Osteoblast (primary cell): ENCODE measurements at regions not wholly inside any gene's neighbourhood (a gene's known extent, or its start where the extent isn't known, plus 50 kb on each side); places are given as distances from the start of the nearest gene placed in this dataset.

Source experiments
- DNase-seq: peaks from one replicate; pipeline ENCODE4 v3.0.0; 2011; ENCODE audit warnings: low spot score, mixed read lengths; ENCODE audit not compliant: insufficient read length; ENCODE audit errors: missing footprints
- H2AFZ ChIP-seq: 2 replicates; pipeline ENCODE4 v1.6.0; 2011; ENCODE audit warnings: mild to moderate bottlenecking, low read length
- H3K27ac ChIP-seq: 2 replicates; pipeline ENCODE4 v1.5.1; 2011; ENCODE audit warnings: mild to moderate bottlenecking, low read depth, low read length, moderate library complexity
- H3K27me3 ChIP-seq: 2 replicates; pipeline ENCODE4 v1.6.0; 2012; ENCODE audit warnings: mild to moderate bottlenecking, control low read depth, inconsistent platforms, low read length, moderate library complexity; ENCODE audit not compliant: insufficient read depth
- H3K36me3 ChIP-seq: 2 replicates; pipeline ENCODE4 v1.5.1; 2011; ENCODE audit warnings: mild to moderate bottlenecking, low read length, control low read depth, moderate library complexity; ENCODE audit not compliant: insufficient read depth
- H3K4me1 ChIP-seq: 2 replicates; pipeline ENCODE4 v1.5.1; 2011; ENCODE audit warnings: mild to moderate bottlenecking, low read length, control low read depth, moderate library complexity; ENCODE audit not compliant: insufficient read depth
- H3K4me2 ChIP-seq: 2 replicates; pipeline ENCODE4 v1.6.0; 2011; ENCODE audit warnings: mild to moderate bottlenecking, low read length; ENCODE audit not compliant: insufficient read depth
- H3K4me3 ChIP-seq: fragments of 200-600 bp; sonication (generic); 3 replicates; pipeline ENCODE4 v1.5.1; 2012; ENCODE audit warnings: mild to moderate bottlenecking, low read length, inconsistent platforms; ENCODE audit not compliant: insufficient read depth
- H3K79me2 ChIP-seq: 2 replicates; pipeline ENCODE4 v1.6.0; 2012; ENCODE audit warnings: mild to moderate bottlenecking, low read length, control low read depth, inconsistent platforms; ENCODE audit not compliant: insufficient read depth
- H3K9me3 ChIP-seq: 2 replicates; pipeline ENCODE4 v1.5.1; 2011; ENCODE audit warnings: low read depth, low read length, control low read depth
- H4K20me1 ChIP-seq: 2 replicates; pipeline ENCODE4 v1.6.0; 2012; ENCODE audit warnings: mild to moderate bottlenecking, low read length, control low read depth; ENCODE audit not compliant: insufficient read depth
- TF ChIP-seq, protein P1 (sequence below): IDR thresholded peaks from 2 replicates; pipeline ENCODE4 v1.5.1; 2011; ENCODE audit warnings: mild to moderate bottlenecking, low read depth, low read length, moderate library complexity; ENCODE audit errors: extremely low read depth

DNA sequence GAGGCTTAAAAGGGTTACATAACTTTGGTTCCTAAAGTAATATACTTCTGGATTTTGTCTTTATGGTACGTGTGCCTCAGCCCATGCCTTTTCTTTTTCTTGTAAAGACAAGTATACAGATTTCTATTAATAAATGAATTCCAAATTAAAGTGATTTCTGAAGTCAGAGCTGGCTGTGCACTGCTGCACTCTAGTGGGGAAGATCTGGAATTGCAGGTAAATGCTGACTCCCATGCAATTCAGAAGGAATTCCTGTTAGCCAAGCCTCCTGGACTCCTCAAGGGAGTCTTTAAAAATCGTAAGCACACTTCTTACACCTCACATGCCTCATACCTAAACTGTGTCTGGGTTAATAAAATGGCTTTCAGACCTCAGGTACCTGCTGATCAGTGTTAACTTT is 118.4 kb upstream of the SLC7A1 start:
- no peaks in the 10 kb centered on the region for H3K79me2 ChIP-seq
- H2AFZ ChIP-seq = no peak overlapping the region
- H3K27ac ChIP-seq = no peak overlapping the region
- no peaks in the 10 kb centered on the region for H3K36me3 ChIP-seq
- DNase-seq = no peak
- TF ChIP-seq, protein P1, sequence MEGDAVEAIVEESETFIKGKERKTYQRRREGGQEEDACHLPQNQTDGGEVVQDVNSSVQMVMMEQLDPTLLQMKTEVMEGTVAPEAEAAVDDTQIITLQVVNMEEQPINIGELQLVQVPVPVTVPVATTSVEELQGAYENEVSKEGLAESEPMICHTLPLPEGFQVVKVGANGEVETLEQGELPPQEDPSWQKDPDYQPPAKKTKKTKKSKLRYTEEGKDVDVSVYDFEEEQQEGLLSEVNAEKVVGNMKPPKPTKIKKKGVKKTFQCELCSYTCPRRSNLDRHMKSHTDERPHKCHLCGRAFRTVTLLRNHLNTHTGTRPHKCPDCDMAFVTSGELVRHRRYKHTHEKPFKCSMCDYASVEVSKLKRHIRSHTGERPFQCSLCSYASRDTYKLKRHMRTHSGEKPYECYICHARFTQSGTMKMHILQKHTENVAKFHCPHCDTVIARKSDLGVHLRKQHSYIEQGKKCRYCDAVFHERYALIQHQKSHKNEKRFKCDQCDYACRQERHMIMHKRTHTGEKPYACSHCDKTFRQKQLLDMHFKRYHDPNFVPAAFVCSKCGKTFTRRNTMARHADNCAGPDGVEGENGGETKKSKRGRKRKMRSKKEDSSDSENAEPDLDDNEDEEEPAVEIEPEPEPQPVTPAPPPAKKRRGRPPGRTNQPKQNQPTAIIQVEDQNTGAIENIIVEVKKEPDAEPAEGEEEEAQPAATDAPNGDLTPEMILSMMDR = peak; percentile 62
- peaks cover 5% of the 10 kb centered on the region for H3K9me3 ChIP-seq
- no peak overlapping the region for H3K4me3 ChIP-seq
- H3K4me1 ChIP-seq = no peaks in the 10 kb centered on the region
- peaks cover 21% of the 10 kb centered on the region for H3K27me3 ChIP-seq
- no peaks in the 10 kb centered on the region for H4K20me1 ChIP-seq
- no peak overlapping the region for H3K4me2 ChIP-seq

DNA sequence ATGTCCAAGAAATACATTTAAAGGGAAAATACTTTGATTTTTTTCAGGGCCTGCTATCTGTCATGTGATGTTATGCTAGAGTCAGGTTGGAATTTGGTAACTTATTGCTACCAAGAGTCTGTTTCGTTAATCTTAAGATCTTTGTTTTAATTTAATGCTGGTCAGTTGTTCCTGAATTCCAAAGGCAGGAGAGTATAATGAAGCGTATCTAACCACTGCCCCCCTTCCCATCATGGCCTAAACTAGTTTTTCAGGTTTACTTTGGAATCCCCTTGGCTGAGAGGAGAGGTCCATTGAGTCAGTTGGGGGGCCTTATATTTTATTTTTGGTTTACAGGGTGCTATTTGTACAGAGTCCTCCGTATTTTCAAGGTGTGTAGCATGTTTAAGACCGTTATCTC is 116.3 kb upstream of the SLC7A1 start:
- Histone ChIP-seq H3K27me3 (peaks cover 11% of the 10 kb centered on the region), H3K4me3 (no peak overlapping the region), H3K27ac (no peak overlapping the region), H2AFZ (no peak overlapping the region), H3K79me2 (no peaks in the 10 kb centered on the region), H3K36me3 (no peaks in the 10 kb centered on the region), H4K20me1 (no peaks in the 10 kb centered on the region), H3K4me2 (no peak overlapping the region), H3K4me1 (no peaks in the 10 kb centered on the region), H3K9me3 (peaks cover 5% of the 10 kb centered on the region)
- TF ChIP-seq, protein P1 = no peak
- DNase-seq = no peak

DNA sequence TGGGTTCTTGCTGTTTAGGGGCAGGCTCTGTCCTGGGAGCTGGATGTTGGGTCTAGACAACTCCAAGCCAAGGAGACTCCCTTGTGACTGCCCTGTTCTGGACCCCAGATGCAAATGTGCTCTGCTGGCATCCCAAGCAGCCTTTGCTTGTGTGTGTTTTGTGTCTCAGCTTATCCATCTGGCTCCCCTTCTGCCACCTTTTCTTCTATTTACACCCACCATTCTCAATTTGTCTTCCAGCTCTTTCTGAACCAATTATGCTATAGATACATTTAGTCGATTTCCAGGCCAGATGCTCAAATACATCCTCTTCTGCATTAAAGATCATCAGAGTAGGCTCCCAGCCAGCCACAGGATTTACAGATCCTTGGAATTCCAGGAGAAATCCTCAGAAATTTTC is 115.0 kb upstream of the SLC7A1 start:
- TF ChIP-seq, protein P1 = no peak
- H3K9me3 ChIP-seq = peaks cover 5% of the 10 kb centered on the region
- H3K4me3 ChIP-seq = no peak overlapping the region
- no peak overlapping the region for H2AFZ ChIP-seq
- H3K36me3 ChIP-seq = no peaks in the 10 kb centered on the region
- H3K27me3 ChIP-seq = peaks cover 11% of the 10 kb centered on the region
- DNase-seq = no peak
- H3K79me2 ChIP-seq = no peaks in the 10 kb centered on the region
- H3K4me1 ChIP-seq = no peaks in the 10 kb centered on the region
- no peak overlapping the region for H3K4me2 ChIP-seq
- H4K20me1 ChIP-seq = no peaks in the 10 kb centered on the region
- H3K27ac ChIP-seq = no peak overlapping the region

DNA sequence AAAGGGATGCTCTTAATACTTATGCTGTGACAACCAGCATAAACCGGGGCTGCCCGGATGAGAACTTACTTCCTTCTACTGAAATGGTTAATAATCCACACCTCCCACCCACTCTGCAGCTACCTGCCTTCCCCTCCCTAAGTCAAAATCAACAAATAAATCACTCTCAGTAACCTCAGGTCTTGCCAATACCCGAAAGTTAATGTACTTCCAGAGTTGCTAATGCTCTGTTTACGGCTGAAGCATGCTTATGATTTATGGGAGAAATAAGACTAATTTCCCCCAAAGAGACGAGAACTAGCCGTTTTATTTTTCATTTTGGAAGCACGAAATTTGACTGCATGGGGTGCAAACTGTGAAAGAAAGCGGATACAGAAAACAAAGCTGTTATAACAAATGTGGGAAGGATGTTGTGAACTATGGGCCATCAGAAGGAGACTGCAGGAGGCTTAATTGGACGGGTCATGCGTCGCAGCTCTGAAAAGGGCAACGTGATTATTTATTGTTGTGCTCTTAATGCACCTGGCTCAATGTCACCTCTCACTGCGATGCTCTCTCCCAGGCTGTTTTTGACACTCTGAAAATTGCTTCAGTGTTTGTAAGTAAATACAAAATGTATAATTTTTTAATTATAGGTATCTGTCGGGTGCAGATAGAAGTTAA is 114.0 kb upstream of the SLC7A1 start:
- H3K27me3 ChIP-seq = peaks cover 10% of the 10 kb centered on the region
- no peak overlapping the region for H3K4me2 ChIP-seq
- no peaks in the 10 kb centered on the region for H3K79me2 ChIP-seq
- H2AFZ ChIP-seq = no peak overlapping the region
- H4K20me1 ChIP-seq = no peaks in the 10 kb centered on the region
- no peak overlapping the region for H3K27ac ChIP-seq
- no peak for DNase-seq
- H3K4me3 ChIP-seq = no peak overlapping the region
- peaks cover 3% of the 10 kb centered on the region for H3K4me1 ChIP-seq
- no peaks in the 10 kb centered on the region for H3K36me3 ChIP-seq
- peaks cover 5% of the 10 kb centered on the region for H3K9me3 ChIP-seq
- TF ChIP-seq, protein P1 = no peak
